Keratinocyte (primary cell): ENCODE measurements at regions not wholly inside any gene's neighbourhood (a gene's known extent, or its start where the extent isn't known, plus 50 kb on each side); places are given as distances from the start of the nearest gene placed in this dataset.

Experiments
- DNase-seq: peaks from one replicate; pipeline ENCODE4 v3.0.0-alpha.2; 2011; ENCODE audit warnings: low read depth, missing footprints, low spot score
- FAIRE-seq: peaks from 2 replicates; lab custom pipeline; 2011; peaks lifted over from hg19 to GRCh38; lab: Jason Lieb, UNC
- H2AFZ ChIP-seq: 2 replicates; pipeline ENCODE4 v1.6.0; 2012; ENCODE audit warnings: low read length, control low read depth, inconsistent platforms; ENCODE audit not compliant: control insufficient read depth
- H3K27ac ChIP-seq: 2 replicates; pipeline ENCODE4 v1.5.1; 2011; ENCODE audit warnings: low read length; ENCODE audit not compliant: control insufficient read depth, insufficient read depth
- H3K27me3 ChIP-seq: 3 replicates; pipeline ENCODE4 v1.6.0; 2011; ENCODE audit warnings: low read length; ENCODE audit not compliant: control insufficient read depth, insufficient read depth; ENCODE audit errors: extremely low read depth
- H3K36me3 ChIP-seq, 2 experiments: 2 replicates in 1 of 2; 3 replicates in 1 of 2; pipeline ENCODE4 v1.5.1; 2011; ENCODE audit warnings: low read length in 2 of 2, mild to moderate bottlenecking in 1 of 2; ENCODE audit not compliant: control insufficient read depth in 2 of 2, insufficient read depth in 2 of 2; ENCODE audit errors: extremely low read depth in 1 of 2
- H3K4me1 ChIP-seq: 3 replicates; pipeline ENCODE4 v1.5.1; 2011; ENCODE audit warnings: low read length; ENCODE audit not compliant: control insufficient read depth, insufficient read depth; ENCODE audit errors: extremely low read depth
- H3K4me2 ChIP-seq: 3 replicates; pipeline ENCODE4 v1.6.0; 2011; ENCODE audit warnings: low read depth, low read length; ENCODE audit not compliant: control insufficient read depth, insufficient read depth; ENCODE audit errors: extremely low read depth
- H3K4me3 ChIP-seq, 3 experiments: fragments of 200-600 bp in 1 of 3; sonication (generic) in 1 of 3; 2 replicates in 2 of 3; 3 replicates in 1 of 3; pipeline ENCODE4 v1.5.1; 2011 to 2016; ENCODE audit warnings: low read length in 3 of 3, mild to moderate bottlenecking in 3 of 3, control low read depth in 2 of 3, inconsistent platforms in 1 of 3, low read depth in 1 of 3, mixed read lengths in 1 of 3, mixed run types in 1 of 3, moderate library complexity in 1 of 3; ENCODE audit not compliant: control insufficient read depth in 2 of 3, insufficient read depth in 2 of 3; ENCODE audit errors: extremely low read depth in 1 of 3
- H3K79me2 ChIP-seq: 2 replicates; pipeline ENCODE4 v1.6.0; 2012; ENCODE audit warnings: low read length; ENCODE audit not compliant: control insufficient read depth, insufficient read depth
- H3K9ac ChIP-seq: 3 replicates; pipeline ENCODE4 v1.6.0; 2011; ENCODE audit warnings: low read length; ENCODE audit not compliant: control insufficient read depth, insufficient read depth; ENCODE audit errors: extremely low read depth
- H3K9me1 ChIP-seq: 3 replicates; pipeline ENCODE4 v1.6.0; 2011; ENCODE audit warnings: low read length; ENCODE audit not compliant: control insufficient read depth, insufficient read depth; ENCODE audit errors: extremely low read depth
- H3K9me3 ChIP-seq: 2 replicates; pipeline ENCODE4 v1.5.1; 2012; ENCODE audit warnings: low read depth, low read length; ENCODE audit not compliant: control insufficient read depth
- H4K20me1 ChIP-seq: 3 replicates; pipeline ENCODE4 v1.6.0; 2011; ENCODE audit warnings: low read length; ENCODE audit not compliant: control insufficient read depth, insufficient read depth; ENCODE audit errors: extremely low read depth
- CTCF ChIP-seq, 3 experiments: IDR thresholded peaks in 1 of 3; conservative IDR thresholded peaks in 1 of 3; optimal IDR thresholded peaks in 1 of 3; 2 replicates in 2 of 3; 3 replicates in 1 of 3; pipeline versions ENCODE3 to v1.5.1; 2011; ENCODE audit warnings: low read length in 3 of 3, mild to moderate bottlenecking in 3 of 3, moderate library complexity in 2 of 3, control low read depth in 1 of 3, inconsistent platforms in 1 of 3; ENCODE audit not compliant: insufficient read depth in 2 of 3; ENCODE audit errors: extremely low read depth in 1 of 3
- EZH2 ChIP-seq: IDR thresholded peaks from one replicate; pipeline ENCODE4 v1.6.1; 2012; ENCODE audit warnings: inconsistent platforms, mild to moderate bottlenecking, low read length, moderate library complexity
- dilution Hi-C: fragments of 300-500 bp; cut with MboI; formaldehyde crosslinking; loops from one replicate; pipeline ENCODE4 v1.7.0; 2020; ENCODE audit warnings: low sequenced_read_pairs; ENCODE audit not compliant: extremely low pct_ligation_motif_present

DNA sequence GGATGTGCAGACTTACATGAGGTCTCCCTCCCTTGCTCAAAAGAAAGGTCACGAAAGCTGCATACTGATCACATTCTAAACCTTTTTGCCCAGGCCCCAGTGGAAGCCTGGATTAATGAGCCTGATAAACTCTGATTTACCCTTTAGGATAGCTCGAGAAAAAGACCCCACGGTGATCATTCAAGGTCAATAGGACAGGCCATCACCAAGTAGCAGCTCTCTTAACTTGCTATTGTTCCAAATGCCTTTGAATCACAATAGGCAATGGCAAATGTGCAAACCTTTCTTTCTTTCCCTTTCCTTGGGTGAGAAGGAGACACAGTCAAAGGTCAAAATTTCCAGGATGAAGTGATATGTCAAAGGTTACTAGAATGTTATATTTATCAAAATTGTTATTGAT lies 327.3 kb downstream of the HDGFL1 start:
- no peaks in the 10 kb centered on the region for H3K79me2 ChIP-seq
- TF ChIP-seq EZH2 (no peak), CTCF (optimal IDR thresholded peaks at IDR 0.05 in 1 of 3, IDR thresholded peaks at IDR 0.05 in 1 of 3, conservative IDR thresholded peaks at IDR 0.05 in 1 of 3; ENCODE audit: extremely low read depth in 1 of 3, insufficient read depth in 2 of 3, low read length in 3 of 3) (no peak)
- H3K4me2 ChIP-seq: no peak overlapping the region
- H4K20me1 ChIP-seq: no peaks in the 10 kb centered on the region
- no peaks in the 10 kb centered on the region for H3K36me3 ChIP-seq
- DNase-seq (no peak), FAIRE-seq (no peak)
- H2AFZ ChIP-seq: no peak overlapping the region
- H3K4me3 ChIP-seq: no peak overlapping the region
- no peaks in the 10 kb centered on the region for H3K9me1 ChIP-seq
- no peaks in the 10 kb centered on the region for H3K27me3 ChIP-seq
- no peak overlapping the region for H3K9ac ChIP-seq
- H3K27ac ChIP-seq: no peak overlapping the region
- H3K9me3 ChIP-seq: no peaks in the 10 kb centered on the region
- dilution Hi-C loops: no loop called here
- peaks cover 9% of the 10 kb centered on the region for H3K4me1 ChIP-seq

GRCh38 chr6:22899426-22899825 lies 330.1 kb downstream of the HDGFL1 start:
- Histone ChIP-seq H3K79me2 (no peaks in the 10 kb centered on the region), H3K4me2 (no peak overlapping the region), H3K4me1 (no peaks in the 10 kb centered on the region), H2AFZ (peak overlapping the region; percentile 12), H3K9me3 (no peaks in the 10 kb centered on the region), H3K36me3 (no peaks in the 10 kb centered on the region), H3K27me3 (no peaks in the 10 kb centered on the region), H4K20me1 (no peaks in the 10 kb centered on the region), H3K9me1 (no peaks in the 10 kb centered on the region), H3K27ac (no peak overlapping the region), H3K4me3 (no peak overlapping the region), H3K9ac (no peak overlapping the region)
- FAIRE-seq: no peak
- dilution Hi-C loops: no loop called here
- TF ChIP-seq EZH2 (no peak), CTCF (optimal IDR thresholded peaks at IDR 0.05 in 1 of 3, IDR thresholded peaks at IDR 0.05 in 1 of 3, conservative IDR thresholded peaks at IDR 0.05 in 1 of 3; ENCODE audit: extremely low read depth in 1 of 3, insufficient read depth in 2 of 3, low read length in 3 of 3) (no peak)
- DNase-seq: no peak
